Fibroblast of lung (primary cell): ENCODE measurements at regions not wholly inside any gene's neighbourhood (a gene's known extent, or its start where the extent isn't known, plus 50 kb on each side); places are given as distances from the start of the nearest gene placed in this dataset.

Source experiments
- EZH2 ChIP-seq: IDR thresholded peaks from 2 replicates; pipeline ENCODE4 v1.5.1; 2012; ENCODE audit warnings: low read length, control low read depth, mild to moderate bottlenecking; ENCODE audit errors: missing control alignments
- TF ChIP-seq, protein P1 (sequence below), 2 donors: IDR thresholded peaks in 1 of 2; conservative IDR thresholded peaks in 1 of 2; 1 replicate in 1 of 2; 2 replicates in 1 of 2; pipeline ENCODE4 v1.5.1; 2011 to 2012; ENCODE audit warnings: low read length in 2 of 2, control low read depth in 1 of 2, inconsistent platforms in 1 of 2, low read depth in 1 of 2, mild to moderate bottlenecking in 1 of 2

DNA sequence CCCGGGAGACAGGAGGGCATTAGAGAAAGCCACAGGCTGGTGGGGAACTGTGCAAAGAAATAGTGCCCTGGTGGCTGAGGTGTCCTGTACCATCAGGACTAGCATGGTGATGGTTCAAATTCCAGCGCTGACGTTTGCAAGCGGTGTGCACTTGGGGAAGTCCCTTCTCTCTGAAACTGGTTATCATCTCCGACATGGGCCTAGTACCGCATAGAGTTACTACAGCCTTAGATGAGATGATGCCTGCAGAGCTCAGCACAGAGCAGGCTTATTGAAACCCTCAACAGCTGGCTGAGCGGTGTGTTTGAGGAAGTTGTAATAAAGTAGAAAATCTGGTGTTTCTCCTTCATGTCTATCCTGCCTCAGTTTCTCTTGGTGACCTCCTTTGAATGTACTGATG, 136.7 kb upstream of the WSCD1 start:
- TF ChIP-seq, protein P1, sequence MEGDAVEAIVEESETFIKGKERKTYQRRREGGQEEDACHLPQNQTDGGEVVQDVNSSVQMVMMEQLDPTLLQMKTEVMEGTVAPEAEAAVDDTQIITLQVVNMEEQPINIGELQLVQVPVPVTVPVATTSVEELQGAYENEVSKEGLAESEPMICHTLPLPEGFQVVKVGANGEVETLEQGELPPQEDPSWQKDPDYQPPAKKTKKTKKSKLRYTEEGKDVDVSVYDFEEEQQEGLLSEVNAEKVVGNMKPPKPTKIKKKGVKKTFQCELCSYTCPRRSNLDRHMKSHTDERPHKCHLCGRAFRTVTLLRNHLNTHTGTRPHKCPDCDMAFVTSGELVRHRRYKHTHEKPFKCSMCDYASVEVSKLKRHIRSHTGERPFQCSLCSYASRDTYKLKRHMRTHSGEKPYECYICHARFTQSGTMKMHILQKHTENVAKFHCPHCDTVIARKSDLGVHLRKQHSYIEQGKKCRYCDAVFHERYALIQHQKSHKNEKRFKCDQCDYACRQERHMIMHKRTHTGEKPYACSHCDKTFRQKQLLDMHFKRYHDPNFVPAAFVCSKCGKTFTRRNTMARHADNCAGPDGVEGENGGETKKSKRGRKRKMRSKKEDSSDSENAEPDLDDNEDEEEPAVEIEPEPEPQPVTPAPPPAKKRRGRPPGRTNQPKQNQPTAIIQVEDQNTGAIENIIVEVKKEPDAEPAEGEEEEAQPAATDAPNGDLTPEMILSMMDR (conservative IDR thresholded peaks at IDR 0.05 in 1 of 2, IDR thresholded peaks at IDR 0.05 in 1 of 2; ENCODE audit: low read depth in 1 of 2, low read length in 2 of 2): no peak
- no peak for TF ChIP-seq EZH2
